H1 (cell line): ENCODE measurements at regions not wholly inside any gene's neighbourhood (a gene's known extent, or its start where the extent isn't known, plus 50 kb on each side); places are given as distances from the start of the nearest gene placed in this dataset.

Experiments
- CTCF ChIA-PET: fragments of 300-600 bp; sonication (Branson Sonifier 250); formaldehyde crosslinking; loops from one replicate; lab custom pipeline; 2021; ENCODE audit not compliant: partially characterized antibody; lab: Charles Lee
- POLR2A ChIA-PET: fragments of 300-600 bp; sonication (Branson Sonifier 250); formaldehyde crosslinking; loops from one replicate; lab custom pipeline; 2021; ENCODE audit warnings: inconsistent platforms; ENCODE audit not compliant: partially characterized antibody; lab: Charles Lee
- DNase-seq, 2 experiments: peaks; one replicate each; pipeline versions ENCODE4 v3.0.0 to v3.0.0-alpha.2; 2010 to 2022; ENCODE audit warnings: low spot score in 2 of 2, low read depth in 1 of 2, mixed read lengths in 1 of 2
- FAIRE-seq: peaks from 2 replicates; lab custom pipeline; 2011; peaks lifted over from hg19 to GRCh38; lab: Jason Lieb, UNC
- H2AFZ ChIP-seq: 2 replicates; pipeline ENCODE4 v1.8.1; 2012; ENCODE audit warnings: low read length, inconsistent platforms
- H2AK5ac ChIP-seq: 2 replicates; pipeline ENCODE4 v1.6.1; 2013; ENCODE audit warnings: low read depth, low read length
- H2BK120ac ChIP-seq: replicated peaks from 2 replicates; pipeline ENCODE3; 2013; ENCODE audit warnings: low read depth, low read length, inconsistent platforms
- H2BK12ac ChIP-seq: 2 replicates; pipeline ENCODE4 v1.6.1; 2013; ENCODE audit warnings: low read depth, low read length
- H2BK15ac ChIP-seq: 2 replicates; pipeline ENCODE4 v1.6.1; 2013; ENCODE audit warnings: low read length
- H2BK20ac ChIP-seq: 2 replicates; pipeline ENCODE4 v1.6.1; 2013; ENCODE audit warnings: low read length
- H2BK5ac ChIP-seq: 2 replicates; pipeline ENCODE4 v1.6.1; 2013; ENCODE audit warnings: low read depth, low read length
- H3K14ac ChIP-seq: 2 replicates; pipeline ENCODE4 v1.6.1; 2013; ENCODE audit warnings: inconsistent platforms; ENCODE audit not compliant: insufficient read length
- H3K18ac ChIP-seq: 2 replicates; pipeline ENCODE4 v1.6.1; 2013; ENCODE audit warnings: low read length; ENCODE audit errors: extremely low read depth
- H3K23ac ChIP-seq: 2 replicates; pipeline ENCODE4 v1.6.1; 2013; ENCODE audit warnings: inconsistent platforms; ENCODE audit not compliant: insufficient read length
- H3K23me2 ChIP-seq: 2 replicates; pipeline ENCODE4 v1.6.1; 2013; ENCODE audit warnings: low read depth, low read length
- H3K27ac ChIP-seq: 2 replicates; pipeline ENCODE4 v1.6.1; 2011; ENCODE audit warnings: low read depth, low read length, inconsistent platforms
- H3K27me3 ChIP-seq, 4 experiments: replicated peaks in 1 of 4; 1 replicate in 1 of 4; 2 replicates in 3 of 4; pipeline versions ENCODE4 v1.6.1 to v1.8.1; 2011 to 2013; ENCODE audit warnings: low read length in 3 of 4, mild to moderate bottlenecking in 3 of 4, inconsistent platforms in 2 of 4, mixed read lengths in 2 of 4, moderate library complexity in 1 of 4; ENCODE audit not compliant: control insufficient read depth in 3 of 4, insufficient read depth in 3 of 4; ENCODE audit errors: extremely low read depth in 1 of 4
- H3K36me3 ChIP-seq, 4 experiments: 2 replicates each; pipeline versions ENCODE4 v1.6.1 to v1.8.1; 2011 to 2013; ENCODE audit warnings: mild to moderate bottlenecking in 4 of 4, low read length in 3 of 4, moderate library complexity in 2 of 4, control low read depth in 1 of 4, inconsistent platforms in 1 of 4; ENCODE audit not compliant: insufficient read depth in 4 of 4, control insufficient read depth in 2 of 4
- H3K4ac ChIP-seq: replicated peaks from 2 replicates; pipeline ENCODE3; 2013; ENCODE audit warnings: low read length, low read depth, mixed read lengths, inconsistent platforms; ENCODE audit not compliant: insufficient read length
- H3K4me1 ChIP-seq, 4 experiments: replicated peaks in 1 of 4; 1 replicate in 1 of 4; 2 replicates in 3 of 4; pipeline versions ENCODE4 v1.6.1 to v1.8.1; 2011 to 2013; ENCODE audit warnings: low read length in 3 of 4, inconsistent platforms in 2 of 4, mixed read lengths in 1 of 4; ENCODE audit not compliant: insufficient read depth in 4 of 4, control insufficient read depth in 3 of 4
- H3K4me2 ChIP-seq, 2 experiments: 2 replicates each; pipeline versions ENCODE4 v1.6.1 to v1.8.1; 2011 to 2013; ENCODE audit warnings: low read depth in 2 of 2, low read length in 2 of 2, control low read depth in 1 of 2, inconsistent platforms in 1 of 2, mild to moderate bottlenecking in 1 of 2; ENCODE audit not compliant: insufficient read depth in 1 of 2
- H3K4me3 ChIP-seq, 4 experiments: fragments of 200-600, 300-600 bp in 1 of 4; sonication (generic), shearing (Covaris generic), sonication (Bioruptor Twin) in 1 of 4; 2 replicates each; pipeline versions ENCODE4 v1.5.1 to v1.8.1; 2011 to 2016; ENCODE audit warnings: low read length in 4 of 4, low read depth in 3 of 4, control low read depth in 2 of 4, inconsistent platforms in 2 of 4, mild to moderate bottlenecking in 2 of 4, mixed read lengths in 1 of 4, moderate library complexity in 1 of 4; ENCODE audit not compliant: insufficient read depth in 2 of 4; ENCODE audit errors: extremely low read depth in 1 of 4
- H3K56ac ChIP-seq: replicated peaks from 2 replicates; pipeline ENCODE3; 2013; ENCODE audit warnings: low read depth, mild to moderate bottlenecking, mixed read lengths, low read length, inconsistent platforms; ENCODE audit not compliant: insufficient read length
- H3K79me1 ChIP-seq: 2 replicates; pipeline ENCODE4 v1.6.1; 2013; ENCODE audit warnings: low read depth, low read length, control low read depth
- H3K79me2 ChIP-seq, 2 experiments: 2 replicates each; pipeline versions ENCODE4 v1.6.1 to v1.8.1; 2012 to 2013; ENCODE audit warnings: low read length in 2 of 2, mild to moderate bottlenecking in 2 of 2, inconsistent platforms in 1 of 2; ENCODE audit not compliant: insufficient read depth in 2 of 2, control insufficient read depth in 1 of 2
- H3K9ac ChIP-seq, 4 experiments: replicated peaks in 1 of 4; 1 replicate in 1 of 4; 2 replicates in 3 of 4; pipeline versions ENCODE4 v1.6.1 to v1.8.1; 2011 to 2013; ENCODE audit warnings: low read depth in 3 of 4, low read length in 3 of 4, control low read depth in 2 of 4, mild to moderate bottlenecking in 2 of 4, moderate library complexity in 2 of 4, inconsistent platforms in 1 of 4; ENCODE audit errors: extremely low read depth in 1 of 4
- H3K9me3 ChIP-seq, 2 experiments: 2 replicates each; pipeline versions ENCODE4 v1.6.1 to v1.8.1; 2012 to 2013; ENCODE audit warnings: mild to moderate bottlenecking in 2 of 2, moderate library complexity in 2 of 2, control low read depth in 1 of 2, inconsistent platforms in 1 of 2, low read depth in 1 of 2, low read length in 1 of 2, mixed read lengths in 1 of 2; ENCODE audit not compliant: insufficient read depth in 2 of 2
- H4K20me1 ChIP-seq, 2 experiments: replicated peaks in 1 of 2; 2 replicates each; pipeline versions ENCODE3 to v1.8.1; 2011 to 2013; ENCODE audit warnings: inconsistent platforms in 2 of 2, low read length in 2 of 2, mild to moderate bottlenecking in 1 of 2; ENCODE audit not compliant: insufficient read depth in 2 of 2, control insufficient read depth in 1 of 2
- H4K5ac ChIP-seq: 2 replicates; pipeline ENCODE4 v1.6.1; 2013; ENCODE audit warnings: low read length, low read depth, mixed read lengths, inconsistent platforms; ENCODE audit not compliant: insufficient read length
- H4K8ac ChIP-seq: 2 replicates; pipeline ENCODE4 v1.8.0; 2013; ENCODE audit warnings: mild to moderate bottlenecking, moderate library complexity, low read length, inconsistent platforms; ENCODE audit not compliant: insufficient read depth; ENCODE audit errors: extremely low read depth
- H4K91ac ChIP-seq: replicated peaks from 2 replicates; pipeline ENCODE3; 2013; ENCODE audit warnings: low read length, mixed read lengths, inconsistent platforms; ENCODE audit not compliant: insufficient read length
- JUND ChIP-seq: IDR thresholded peaks from 2 replicates; pipeline ENCODE4 v1.6.1; 2011; ENCODE audit warnings: mild to moderate bottlenecking, improper control_type of control experiment, low read length
- WGBS, 2 experiments: shearing (Covaris generic) in 1 of 2; methylation state at CpG; one replicate each; pipeline versions ENCODE4 v1.1.6 to v1.1.7; 2013 to 2015; ENCODE audit warnings: low lambda C conversion rate in 2 of 2, mixed read lengths in 2 of 2, inconsistent platforms in 1 of 2, low coverage in 1 of 2, missing lambda C conversion rate in 1 of 2; ENCODE audit not compliant: insufficient replicate concordance in 2 of 2, insufficient coverage in 1 of 2, insufficient read length in 1 of 2; ENCODE audit errors: extremely low coverage in 1 of 2, missing lambda C conversion rate in 1 of 2; 5-methylcytosine and 5-hydroxymethylcytosine counted together
- TF ChIP-seq, protein P1 (sequence below): IDR thresholded peaks from 2 replicates; pipeline ENCODE4 v1.6.1; 2011; ENCODE audit warnings: low read depth, mild to moderate bottlenecking, low read length; ENCODE audit not compliant: insufficient read depth

DNA sequence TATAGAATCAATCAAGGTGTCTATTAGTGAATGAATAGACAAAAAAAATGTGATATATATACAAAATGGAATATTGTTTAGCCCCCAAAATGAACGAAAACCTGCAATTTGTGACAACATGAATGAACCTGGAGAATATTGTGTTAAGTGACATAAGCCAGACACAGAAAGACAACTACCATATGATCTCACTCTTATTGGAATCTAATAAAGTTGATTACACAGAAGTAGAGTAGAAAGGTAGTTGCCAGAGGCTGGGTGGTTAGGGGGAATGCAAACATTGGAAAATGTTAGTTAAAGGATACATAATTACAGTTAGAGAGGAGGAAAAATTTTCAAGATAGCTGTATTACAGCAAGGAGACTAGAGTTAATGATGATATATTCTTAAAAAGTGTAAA is 1962.3 kb downstream of the EFNA5 start:
- CTCF ChIA-PET: no interaction called here
- H2AFZ ChIP-seq: no peak overlapping the region

More for the DNA sequence above, 1962.3 kb downstream of the EFNA5 start:
- Histone ChIP-seq H2BK120ac (no peak overlapping the region), H3K14ac (no peak overlapping the region), H3K4ac (no peak overlapping the region), H3K27ac (no peak overlapping the region), H3K36me3 (no peaks in the 10 kb centered on the region), H2BK20ac (no peak overlapping the region), H3K27me3 (no peaks in the 10 kb centered on the region), H3K18ac (no peak overlapping the region), H2BK12ac (no peak overlapping the region), H4K91ac (no peak overlapping the region), H2AK5ac (no peak overlapping the region), H4K8ac (no peak overlapping the region), H3K9me3 (no peaks in the 10 kb centered on the region), H4K20me1 (no peaks in the 10 kb centered on the region), H2BK15ac (no peak overlapping the region), H3K9ac (no peak overlapping the region), H3K4me1 (no peaks in the 10 kb centered on the region; a peak in 1 of 7 replicates), H3K23me2 (no peaks in the 10 kb centered on the region), H3K4me3 (no peak overlapping the region), H3K56ac (no peak overlapping the region), H2BK5ac (no peak overlapping the region), H3K4me2 (no peak overlapping the region), H4K5ac (no peak overlapping the region), H3K79me1 (no peaks in the 10 kb centered on the region), H3K79me2 (no peaks in the 10 kb centered on the region), H3K23ac (no peak overlapping the region)
- no peak for TF ChIP-seq JUND
- TF ChIP-seq, protein P1, sequence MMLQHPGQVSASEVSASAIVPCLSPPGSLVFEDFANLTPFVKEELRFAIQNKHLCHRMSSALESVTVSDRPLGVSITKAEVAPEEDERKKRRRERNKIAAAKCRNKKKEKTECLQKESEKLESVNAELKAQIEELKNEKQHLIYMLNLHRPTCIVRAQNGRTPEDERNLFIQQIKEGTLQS: no peak
- DNase-seq (no peak), FAIRE-seq (no peak)
- POLR2A ChIA-PET: no interaction called here
- 100% methylated on average over 1 of the region's 1 CpG; no CpG with 5 or more reads in 1 of the 2 experiments for WGBS, 2 experiments
